Right forelimb (tissue), 1 donor: ENCODE measurements at regions not wholly inside any gene's neighbourhood (a gene's known extent, or its start where the extent isn't known, plus 50 kb on each side); places are given as distances from the start of the nearest gene placed in this dataset.

Experiments
- DNase-seq: peaks from one replicate; pipeline ENCODE4 v3.0.0-alpha.2; 2018

DNA sequence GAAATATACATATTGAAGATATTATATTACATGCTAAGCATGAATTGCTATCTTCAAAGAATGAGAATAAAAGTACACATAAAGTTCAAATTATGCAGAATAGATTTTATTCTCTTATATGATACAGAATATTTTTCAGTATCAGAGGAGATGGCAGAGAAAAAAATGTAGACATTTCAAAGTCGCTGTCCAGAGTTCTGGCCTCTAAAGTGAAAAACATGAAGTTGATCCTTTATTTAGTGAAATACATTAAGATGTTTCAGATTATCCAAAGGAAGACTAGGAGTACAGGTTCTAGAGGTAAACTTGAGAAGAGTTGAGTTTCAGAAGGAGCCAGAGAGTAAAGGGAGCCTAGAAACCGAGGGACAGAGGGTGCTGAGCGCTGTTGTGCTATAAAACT is 303.6 kb downstream of the UTP18 start:
- no peak for DNase-seq

DNA sequence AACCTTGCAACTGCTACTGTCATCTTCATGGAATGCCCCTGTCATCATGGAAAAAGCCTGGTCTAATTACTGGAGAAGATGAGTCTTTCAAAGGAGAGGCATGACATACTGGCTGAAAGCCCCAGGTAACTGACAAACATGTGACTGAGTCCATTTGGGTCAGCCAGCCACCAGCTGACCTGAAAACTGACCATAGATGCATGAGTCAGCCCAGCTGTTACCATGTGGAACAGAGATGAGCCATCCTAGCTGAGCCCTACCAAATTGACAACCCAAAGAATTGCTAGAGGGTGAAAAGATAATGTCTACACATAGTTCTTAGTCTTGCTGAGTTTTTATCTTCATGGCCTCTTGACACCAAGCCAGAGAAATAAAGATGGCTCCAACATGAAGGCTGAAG is 311.8 kb downstream of the UTP18 start:
- no peak for DNase-seq
